ENCODE measurements at regions not wholly inside any gene's neighbourhood (a gene's known extent, or its start where the extent isn't known, plus 50 kb on each side); places are given as distances from the start of the nearest gene placed in this dataset.

DNA sequence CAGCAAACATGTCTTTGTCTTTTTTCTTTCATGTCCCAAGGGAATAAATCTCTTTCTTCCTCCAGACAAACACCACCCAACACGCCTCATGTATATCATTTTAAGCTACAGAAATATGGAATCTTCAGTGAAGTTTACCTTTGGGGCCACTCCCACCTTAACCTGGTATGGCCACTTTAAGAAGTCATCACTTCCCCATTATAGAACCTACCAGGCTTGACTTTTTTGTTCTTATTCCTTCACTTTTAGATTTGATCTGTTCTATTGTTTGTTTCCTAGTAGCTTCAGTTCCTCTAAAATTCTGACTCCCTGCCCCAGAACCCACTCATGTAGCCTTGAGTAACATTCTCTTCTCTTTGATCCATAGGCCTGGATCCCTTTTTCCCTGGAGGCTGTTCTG lies 226.3 kb downstream of the HLX start:
- TF ChIP-seq CTCF (optimal IDR thresholded peaks at IDR 0.05 in 1 of 3, IDR thresholded peaks at IDR 0.05 in 1 of 3, conservative IDR thresholded peaks at IDR 0.05 in 1 of 3; ENCODE audit: extremely low read depth in 1 of 3, insufficient read depth in 2 of 3, low read length in 3 of 3): no peak
- TF ChIP-seq EZH2 (IDR thresholded peaks at IDR 0.05; ENCODE audit: low read length): no peak
